ENCODE measurements at regions not wholly inside any gene's neighbourhood (a gene's known extent, or its start where the extent isn't known, plus 50 kb on each side); places are given as distances from the start of the nearest gene placed in this dataset.

DNA sequence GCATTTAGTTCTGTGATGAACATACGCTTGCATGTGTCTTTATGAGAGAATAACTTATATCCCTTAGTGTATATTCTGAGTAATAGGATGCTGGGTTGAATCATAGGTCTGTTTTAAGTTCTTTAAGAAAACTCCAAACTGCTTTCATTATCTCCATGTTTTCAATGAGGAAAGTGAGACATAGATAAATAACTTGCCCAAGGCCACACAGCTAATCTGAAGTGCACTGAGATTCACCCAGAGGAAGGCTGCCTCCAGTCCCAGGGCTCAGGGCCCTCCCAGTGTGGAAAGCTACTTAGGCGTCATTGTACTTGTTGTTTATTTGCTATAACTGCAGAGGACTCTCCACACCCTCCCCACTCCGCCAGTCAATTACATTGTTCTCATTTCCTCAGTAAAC, 126.7 kb downstream of the INHBA start:
- TF ChIP-seq, protein P1, sequence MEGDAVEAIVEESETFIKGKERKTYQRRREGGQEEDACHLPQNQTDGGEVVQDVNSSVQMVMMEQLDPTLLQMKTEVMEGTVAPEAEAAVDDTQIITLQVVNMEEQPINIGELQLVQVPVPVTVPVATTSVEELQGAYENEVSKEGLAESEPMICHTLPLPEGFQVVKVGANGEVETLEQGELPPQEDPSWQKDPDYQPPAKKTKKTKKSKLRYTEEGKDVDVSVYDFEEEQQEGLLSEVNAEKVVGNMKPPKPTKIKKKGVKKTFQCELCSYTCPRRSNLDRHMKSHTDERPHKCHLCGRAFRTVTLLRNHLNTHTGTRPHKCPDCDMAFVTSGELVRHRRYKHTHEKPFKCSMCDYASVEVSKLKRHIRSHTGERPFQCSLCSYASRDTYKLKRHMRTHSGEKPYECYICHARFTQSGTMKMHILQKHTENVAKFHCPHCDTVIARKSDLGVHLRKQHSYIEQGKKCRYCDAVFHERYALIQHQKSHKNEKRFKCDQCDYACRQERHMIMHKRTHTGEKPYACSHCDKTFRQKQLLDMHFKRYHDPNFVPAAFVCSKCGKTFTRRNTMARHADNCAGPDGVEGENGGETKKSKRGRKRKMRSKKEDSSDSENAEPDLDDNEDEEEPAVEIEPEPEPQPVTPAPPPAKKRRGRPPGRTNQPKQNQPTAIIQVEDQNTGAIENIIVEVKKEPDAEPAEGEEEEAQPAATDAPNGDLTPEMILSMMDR (IDR thresholded peaks at IDR 0.05): no peak
- TF ChIP-seq TCF12 (IDR thresholded peaks at IDR 0.05) (no peak), POLR2AphosphoS5 (IDR thresholded peaks at IDR 0.05; ENCODE audit: low read depth, low read length) (no peak), IRF3 (IDR thresholded peaks at IDR 0.05; ENCODE audit: low read depth, low read length) (no peak), SIN3A (IDR thresholded peaks at IDR 0.05; ENCODE audit: borderline replicate concordance, low read depth, low read length) (no peak), EP300 (IDR thresholded peaks at IDR 0.05; ENCODE audit: borderline replicate concordance in 1 of 2, low read depth in 1 of 2, low read length in 1 of 2) (no peak), EZH2phosphoT487 (IDR thresholded peaks at IDR 0.05; ENCODE audit: borderline replicate concordance, low read depth) (no peak), TAF1 (IDR thresholded peaks at IDR 0.05; ENCODE audit: borderline replicate concordance, low read depth, low read length) (no peak), RFX5 (IDR thresholded peaks at IDR 0.05; ENCODE audit: low read length) (no peak), RCOR1 (IDR thresholded peaks at IDR 0.05; ENCODE audit: low read length) (no peak), REST (IDR thresholded peaks at IDR 0.05; ENCODE audit: low read depth, low read length) (no peak), MXI1 (IDR thresholded peaks at IDR 0.05; ENCODE audit: low read depth, low read length) (no peak)
- TF ChIP-seq, protein P2, sequence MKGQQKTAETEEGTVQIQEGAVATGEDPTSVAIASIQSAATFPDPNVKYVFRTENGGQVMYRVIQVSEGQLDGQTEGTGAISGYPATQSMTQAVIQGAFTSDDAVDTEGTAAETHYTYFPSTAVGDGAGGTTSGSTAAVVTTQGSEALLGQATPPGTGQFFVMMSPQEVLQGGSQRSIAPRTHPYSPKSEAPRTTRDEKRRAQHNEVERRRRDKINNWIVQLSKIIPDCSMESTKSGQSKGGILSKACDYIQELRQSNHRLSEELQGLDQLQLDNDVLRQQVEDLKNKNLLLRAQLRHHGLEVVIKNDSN (IDR thresholded peaks at IDR 0.05; ENCODE audit: borderline replicate concordance, low read depth): no peak
- TF ChIP-seq, protein P3, sequence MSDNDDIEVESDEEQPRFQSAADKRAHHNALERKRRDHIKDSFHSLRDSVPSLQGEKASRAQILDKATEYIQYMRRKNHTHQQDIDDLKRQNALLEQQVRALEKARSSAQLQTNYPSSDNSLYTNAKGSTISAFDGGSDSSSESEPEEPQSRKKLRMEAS (IDR thresholded peaks at IDR 0.05; ENCODE audit: low read depth): no peak

All from SK-N-SH (cell line).